ENCODE measurements at regions not wholly inside any gene's neighbourhood (a gene's known extent, or its start where the extent isn't known, plus 50 kb on each side); places are given as distances from the start of the nearest gene placed in this dataset.

DNA sequence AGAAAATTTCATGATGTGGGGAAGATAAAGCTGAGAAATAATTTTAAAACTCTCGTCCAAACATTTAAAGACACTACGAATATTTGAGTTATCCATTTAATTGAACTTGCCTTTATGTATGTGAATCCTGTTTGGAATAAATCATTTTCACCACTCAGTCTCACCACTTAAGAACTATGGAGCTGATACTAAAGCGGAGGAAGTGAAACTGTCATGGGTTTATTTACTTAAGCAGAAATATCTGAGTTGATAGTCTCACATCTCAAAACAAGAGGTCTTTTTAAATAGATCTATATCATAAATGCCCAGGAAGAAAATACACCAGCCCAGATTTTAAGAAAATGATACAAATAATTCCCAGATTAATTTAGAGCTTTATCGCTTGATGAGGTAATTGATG lies 532.4 kb downstream of the ZNF804A start:
- no peaks in the 10 kb centered on the region for H3K27me3 Mint-ChIP-seq
- H3K4me1 Mint-ChIP-seq = no peaks in the 10 kb centered on the region
- no peak for DNase-seq
- peaks cover 0 to 12% of the 10 kb centered on the region in 2 donors for H3K9me3 Mint-ChIP-seq
- no peak overlapping the region for H3K27ac Mint-ChIP-seq
- no peak for ATAC-seq
- H3K4me3 Mint-ChIP-seq = no peak overlapping the region

DNA sequence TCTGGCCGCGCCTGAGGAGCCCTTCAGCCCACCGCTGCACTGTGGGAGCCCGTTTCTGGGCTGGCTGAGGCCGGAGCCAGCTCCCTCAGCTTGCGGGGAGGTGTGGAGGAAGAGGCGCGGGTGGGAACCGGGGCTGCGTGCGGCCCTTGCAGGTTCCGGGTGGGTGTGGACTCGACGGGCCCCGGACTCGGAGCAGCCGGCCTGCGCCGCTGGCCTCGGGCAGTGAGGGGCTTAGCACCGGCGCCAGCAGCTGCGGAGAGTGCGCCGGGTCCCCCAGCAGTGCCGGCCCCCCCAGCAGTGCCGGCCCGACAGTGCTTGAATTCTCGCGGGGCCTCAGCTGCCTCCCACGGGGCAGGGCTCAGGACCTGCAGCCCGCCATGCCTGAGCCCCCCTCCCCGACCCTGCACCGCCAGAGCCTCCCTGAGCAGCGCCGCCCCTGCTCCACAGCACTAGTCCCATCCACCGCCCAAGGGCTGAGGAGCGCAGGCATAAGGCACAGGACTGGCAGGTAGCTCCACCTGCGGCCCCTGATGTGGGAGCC lies 534.2 kb downstream of the ZNF804A start:
- ATAC-seq (peak; percentile 28), DNase-seq (no peak)
- Mint-ChIP-seq H3K9me3 (peaks cover 0 to 9% of the 10 kb centered on the region in 2 donors), H3K4me3 (no peak overlapping the region), H3K27ac (no peak overlapping the region), H3K27me3 (no peaks in the 10 kb centered on the region), H3K4me1 (no peaks in the 10 kb centered on the region)

DNA sequence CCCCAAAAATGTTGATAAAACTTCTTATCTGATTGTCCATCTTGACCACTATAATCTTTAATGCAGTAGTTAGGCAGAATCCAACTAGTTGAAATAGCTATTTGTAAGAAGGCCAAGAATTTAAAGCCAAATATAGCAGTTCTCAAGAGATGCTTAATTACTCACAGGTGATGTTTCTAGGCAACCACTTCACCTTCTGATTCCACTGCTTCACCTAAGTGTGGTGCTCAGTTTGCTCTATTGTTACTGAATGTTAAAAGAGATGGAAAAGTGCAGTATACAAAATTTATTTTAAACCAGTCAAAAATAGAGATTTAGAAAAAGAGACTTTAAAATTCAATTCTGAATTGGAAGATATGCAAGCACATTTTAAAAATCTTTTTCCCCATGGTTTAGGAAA lies 539.4 kb downstream of the ZNF804A start:
- Mint-ChIP-seq H3K4me1 (no peaks in the 10 kb centered on the region), H3K27ac (no peak overlapping the region), H3K9me3 (peaks cover 8 to 9% of the 10 kb centered on the region in 2 donors), H3K4me3 (no peak overlapping the region), H3K27me3 (no peaks in the 10 kb centered on the region)
- ATAC-seq (no peak), DNase-seq (no peak)

DNA sequence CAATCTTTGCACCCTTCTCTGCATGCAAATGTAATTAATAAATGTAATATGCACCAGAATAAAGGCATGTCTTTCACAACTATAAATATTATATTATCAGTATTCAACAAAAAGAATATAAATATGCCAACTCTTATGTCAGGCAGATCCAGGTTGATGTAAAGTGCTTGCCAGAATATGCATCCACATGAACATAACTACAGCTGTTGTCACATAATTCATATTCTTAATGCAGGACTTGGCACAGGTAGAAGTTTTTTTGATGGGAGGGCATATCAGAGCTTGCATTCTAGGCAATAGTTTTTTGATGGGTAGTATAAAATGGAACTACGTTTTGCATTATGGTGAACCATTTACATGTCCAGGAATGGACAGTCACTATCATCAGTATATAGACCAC lies 544.3 kb downstream of the ZNF804A start:
- no peak for ATAC-seq

DNA sequence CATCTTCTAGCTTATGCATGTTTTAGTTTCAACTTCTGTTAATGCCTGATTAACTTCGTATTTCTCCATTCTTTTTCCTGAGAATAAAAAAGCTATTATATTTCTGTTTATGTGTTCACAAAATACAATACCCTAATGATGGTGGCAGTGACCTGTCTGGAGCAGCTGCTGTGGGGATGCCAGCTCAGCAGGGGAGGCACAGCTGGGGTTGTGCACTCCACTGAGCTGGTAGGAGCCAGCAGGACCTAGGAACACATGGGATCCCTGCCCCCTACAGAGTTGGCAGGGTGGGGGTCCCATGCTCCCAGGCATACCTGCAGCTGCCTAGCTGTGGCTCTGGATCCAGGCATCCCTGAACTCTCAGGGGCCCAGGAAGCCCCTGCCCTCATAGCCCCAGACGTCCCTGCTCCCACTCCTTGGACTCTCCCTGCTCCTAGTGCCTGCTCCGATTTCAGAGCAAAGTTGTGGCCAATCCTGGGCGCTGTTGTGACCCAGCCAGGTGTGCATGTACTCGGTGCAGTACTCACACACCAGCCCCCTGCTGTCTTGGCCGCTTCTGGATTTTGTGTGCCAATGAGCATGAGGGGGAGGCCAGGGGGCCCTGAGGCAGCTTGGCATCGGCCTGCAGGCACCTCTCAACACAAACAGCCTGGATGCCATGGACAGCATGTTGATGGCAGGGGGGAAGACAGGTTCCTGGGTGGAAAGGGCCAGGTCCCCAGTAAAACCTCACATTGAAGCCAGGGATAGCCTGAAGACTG lies 546.0 kb downstream of the ZNF804A start:
- no peaks in the 10 kb centered on the region for H3K27me3 Mint-ChIP-seq
- H3K4me1 Mint-ChIP-seq = no peaks in the 10 kb centered on the region
- ATAC-seq (peak; percentile 33), DNase-seq (no peak)
- no peak overlapping the region for H3K4me3 Mint-ChIP-seq
- no peak overlapping the region for H3K27ac Mint-ChIP-seq
- peaks cover 3 to 8% of the 10 kb centered on the region in 2 donors for H3K9me3 Mint-ChIP-seq

More for the DNA sequence above, 544.3 kb downstream of the ZNF804A start:
- Mint-ChIP-seq H3K27me3 (no peaks in the 10 kb centered on the region), H3K4me1 (no peaks in the 10 kb centered on the region), H3K27ac (no peak overlapping the region), H3K4me3 (no peak overlapping the region), H3K9me3 (peaks cover 3 to 8% of the 10 kb centered on the region in 2 donors)
- DNase-seq = no peak

DNA sequence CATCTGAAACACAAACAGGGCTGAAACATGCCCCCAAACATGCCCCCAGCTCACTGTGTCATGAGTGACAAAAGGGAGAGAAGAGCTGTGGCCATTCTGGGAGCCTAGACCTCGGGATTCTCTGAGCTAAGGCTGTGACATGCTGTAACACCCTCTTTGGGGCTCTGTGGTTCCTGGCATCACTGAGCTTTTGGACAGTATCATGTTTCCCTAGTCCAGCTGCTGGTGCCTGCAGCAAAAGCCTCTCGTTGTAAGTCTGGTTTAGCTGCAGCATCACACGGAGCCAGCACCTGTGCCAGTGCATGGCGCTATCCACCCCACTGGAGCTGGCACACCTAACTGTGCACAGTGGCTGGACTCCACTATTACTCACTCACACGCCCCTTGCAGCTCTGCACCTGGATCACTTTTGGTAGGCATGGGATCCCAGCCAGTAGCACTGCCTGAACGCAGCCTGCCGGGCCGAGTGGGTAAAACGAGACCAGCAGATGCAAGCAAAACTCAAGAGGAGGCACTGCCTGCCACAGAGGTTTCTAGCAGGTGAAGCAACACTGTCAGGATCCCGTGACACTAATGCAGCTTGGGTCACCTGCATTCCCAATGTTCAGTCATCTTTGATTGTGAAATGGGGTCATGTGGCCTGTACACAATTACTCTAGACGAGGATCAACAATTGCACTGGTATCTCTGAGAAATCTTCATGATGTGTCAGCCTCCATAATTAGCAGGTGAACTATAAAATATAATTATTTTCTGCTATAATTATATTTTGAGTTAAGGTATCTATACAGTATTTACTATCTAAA lies 547.2 kb downstream of the ZNF804A start:
- DNase-seq = no peak
- Mint-ChIP-seq H3K27ac (no peak overlapping the region), H3K27me3 (no peaks in the 10 kb centered on the region), H3K4me1 (no peaks in the 10 kb centered on the region), H3K4me3 (no peak overlapping the region), H3K9me3 (peaks cover 3 to 5% of the 10 kb centered on the region in 2 donors)
- ATAC-seq = no peak

DNA sequence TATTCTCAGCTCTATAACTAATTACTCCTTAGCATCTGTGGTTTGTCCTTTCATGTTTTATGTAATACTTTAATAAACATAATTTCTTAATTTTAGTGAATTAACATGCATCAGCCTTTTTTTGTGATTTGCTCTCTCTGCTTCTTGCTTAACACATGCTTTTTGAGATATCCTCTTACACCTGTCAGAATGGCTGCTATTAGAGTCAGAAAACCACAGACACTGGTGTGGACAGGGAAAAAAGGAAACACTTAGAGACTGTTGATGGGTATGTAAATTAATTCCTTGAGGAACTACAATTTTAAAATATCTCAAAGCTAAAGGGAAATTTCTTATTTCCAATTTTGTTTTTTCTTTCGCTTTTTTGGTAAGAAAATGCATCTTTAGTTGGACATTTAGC lies 549.0 kb downstream of the ZNF804A start:
- no peak overlapping the region for H3K27ac Mint-ChIP-seq

DNA sequence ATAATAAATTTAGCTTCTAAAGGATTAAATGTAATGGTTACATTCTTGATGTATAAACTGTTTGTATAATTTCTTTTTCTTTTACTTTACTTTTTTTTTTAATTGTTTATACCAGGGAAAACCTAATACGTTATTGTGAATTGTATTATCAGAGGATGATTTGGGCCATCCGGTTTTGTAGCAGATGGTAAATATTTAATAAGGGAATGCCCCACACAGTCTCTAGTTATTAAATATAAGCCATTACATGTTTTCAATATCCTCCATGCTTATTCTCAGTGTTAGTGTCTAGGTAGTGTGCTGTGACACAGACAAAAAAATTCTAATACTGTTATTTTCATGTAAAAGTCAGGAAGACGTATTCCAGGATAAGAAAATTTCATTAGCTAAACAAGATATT lies 553.9 kb downstream of the ZNF804A start:
- Mint-ChIP-seq H3K4me3 (no peak overlapping the region), H3K27ac (no peak overlapping the region), H3K27me3 (no peaks in the 10 kb centered on the region), H3K4me1 (no peaks in the 10 kb centered on the region), H3K9me3 (peaks cover 0 to 7% of the 10 kb centered on the region in 2 donors)
- ATAC-seq (no peak), DNase-seq (no peak)

More for the DNA sequence above, 549.0 kb downstream of the ZNF804A start:
- ATAC-seq = no peak
- H3K4me3 Mint-ChIP-seq = no peak overlapping the region
- H3K27me3 Mint-ChIP-seq = no peaks in the 10 kb centered on the region
- H3K9me3 Mint-ChIP-seq = no peaks in the 10 kb centered on the region
- H3K4me1 Mint-ChIP-seq = no peaks in the 10 kb centered on the region
- DNase-seq = no peak

DNA sequence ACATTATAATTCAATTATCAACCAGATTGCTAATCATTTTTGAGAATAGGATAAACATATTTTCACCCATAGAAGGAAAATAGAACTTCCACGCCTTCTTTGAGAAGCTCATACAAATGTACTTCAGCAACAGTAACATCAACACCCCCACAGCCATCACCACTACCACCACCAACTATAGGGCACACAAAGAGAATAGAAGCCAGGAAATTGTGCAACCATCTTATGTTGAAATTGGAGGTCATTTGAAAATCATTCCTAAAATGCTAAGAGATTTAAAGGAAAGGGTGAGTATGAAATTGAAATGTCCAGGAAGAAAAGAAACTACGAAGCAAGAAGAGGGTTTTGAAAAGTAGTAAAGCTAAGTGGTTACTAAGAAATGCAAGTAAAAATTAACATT lies 563.4 kb downstream of the ZNF804A start:
- DNase-seq = no peak
- Mint-ChIP-seq H3K4me1 (no peaks in the 10 kb centered on the region), H3K27ac (no peak overlapping the region), H3K27me3 (no peaks in the 10 kb centered on the region), H3K9me3 (peaks cover 0 to 4% of the 10 kb centered on the region in 2 donors), H3K4me3 (no peak overlapping the region)
- ATAC-seq = no peak

DNA sequence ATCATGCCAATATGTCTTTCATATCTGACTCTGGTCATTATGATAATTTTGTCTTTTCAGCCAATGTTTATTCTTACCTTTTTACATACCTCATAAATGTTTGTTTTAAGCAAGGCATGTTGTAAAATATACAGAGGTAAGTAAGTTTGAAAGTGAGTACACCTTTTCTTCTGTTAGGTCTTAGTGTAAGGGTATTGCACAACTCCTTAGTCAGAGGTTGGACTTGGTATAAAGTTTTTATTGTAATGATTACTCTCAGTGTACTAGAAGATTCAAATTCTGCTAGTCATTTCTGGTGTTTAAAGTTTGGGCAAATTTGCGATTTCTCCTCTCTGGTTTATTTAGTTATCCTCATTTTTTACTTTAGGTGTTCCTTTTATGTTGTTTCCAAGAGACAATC lies 564.3 kb upstream of the FSIP2 start:
- H3K4me3 Mint-ChIP-seq = no peak overlapping the region
- H3K9me3 Mint-ChIP-seq = no peaks in the 10 kb centered on the region
- H3K27ac Mint-ChIP-seq = no peak overlapping the region
- no peaks in the 10 kb centered on the region for H3K27me3 Mint-ChIP-seq
- DNase-seq (no peak), ATAC-seq (no peak)
- H3K4me1 Mint-ChIP-seq = no peaks in the 10 kb centered on the region

DNA sequence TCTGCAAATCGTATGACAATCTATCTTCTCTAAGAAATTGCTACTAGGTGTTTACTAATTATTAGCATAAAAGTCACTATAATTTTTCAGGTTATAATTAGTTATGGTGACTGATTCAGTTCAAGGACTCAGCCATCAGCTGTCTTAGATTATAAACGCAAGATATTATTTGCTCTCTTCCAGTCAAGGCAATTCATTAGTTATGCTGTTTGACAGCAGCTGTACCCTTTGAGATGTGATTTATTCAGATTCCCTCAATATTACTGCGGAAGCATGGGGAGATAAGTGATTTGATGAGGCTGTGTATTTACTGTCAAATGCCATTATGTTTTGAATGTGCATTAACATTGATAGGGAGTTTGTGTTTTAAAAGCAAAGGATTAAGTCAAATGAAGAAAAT lies 558.9 kb upstream of the FSIP2 start:
- H3K9me3 Mint-ChIP-seq = peaks cover 0 to 3% of the 10 kb centered on the region in 2 donors
- H3K27me3 Mint-ChIP-seq = no peaks in the 10 kb centered on the region
- no peak overlapping the region for H3K27ac Mint-ChIP-seq
- ATAC-seq (no peak), DNase-seq (no peak)
- H3K4me3 Mint-ChIP-seq = no peak overlapping the region
- no peaks in the 10 kb centered on the region for H3K4me1 Mint-ChIP-seq

DNA sequence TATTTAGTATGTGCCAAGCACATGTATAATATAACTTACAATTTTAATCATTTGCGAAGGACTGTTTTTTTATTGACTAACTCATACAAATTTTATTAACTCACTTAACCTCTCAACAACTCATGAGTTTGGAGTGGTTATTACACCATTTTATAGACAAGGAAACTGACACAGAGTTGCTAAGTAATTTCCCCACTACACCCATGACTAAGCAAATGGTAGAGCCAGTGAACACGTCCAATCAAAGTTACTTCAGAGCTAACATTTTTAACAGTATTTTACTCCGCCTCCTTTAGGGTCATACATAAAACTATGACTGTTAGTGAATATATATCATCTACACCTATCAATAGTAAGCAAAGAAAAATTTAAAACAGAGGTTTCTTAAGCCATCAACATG lies 556.7 kb upstream of the FSIP2 start:
- DNase-seq (no peak), ATAC-seq (no peak)
- Mint-ChIP-seq H3K27me3 (no peaks in the 10 kb centered on the region), H3K4me3 (no peak overlapping the region), H3K9me3 (peaks cover 2 to 3% of the 10 kb centered on the region in 2 donors), H3K4me1 (no peaks in the 10 kb centered on the region), H3K27ac (no peak overlapping the region)

DNA sequence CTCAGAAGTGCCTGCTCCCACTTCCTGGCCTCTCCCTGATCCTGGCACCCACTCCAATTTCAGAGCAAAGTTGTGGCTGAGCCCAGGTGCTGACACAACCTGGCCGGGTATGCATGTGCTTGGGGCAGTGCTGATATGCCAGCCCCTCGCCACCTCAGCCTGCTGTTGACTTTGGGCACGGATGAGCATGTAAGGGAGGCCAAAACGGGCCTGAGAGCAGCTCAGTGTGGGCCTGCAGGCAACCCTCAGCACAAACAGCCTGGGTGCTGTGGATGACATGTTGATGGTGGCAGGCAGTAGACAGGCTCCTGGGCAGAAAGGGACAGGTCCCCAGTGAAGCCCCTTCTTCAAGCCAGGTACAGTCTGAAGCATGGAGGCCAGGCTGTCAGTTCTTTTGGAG lies 553.6 kb upstream of the FSIP2 start:
- Mint-ChIP-seq H3K27me3 (no peaks in the 10 kb centered on the region), H3K4me3 (no peak overlapping the region)

DNA sequence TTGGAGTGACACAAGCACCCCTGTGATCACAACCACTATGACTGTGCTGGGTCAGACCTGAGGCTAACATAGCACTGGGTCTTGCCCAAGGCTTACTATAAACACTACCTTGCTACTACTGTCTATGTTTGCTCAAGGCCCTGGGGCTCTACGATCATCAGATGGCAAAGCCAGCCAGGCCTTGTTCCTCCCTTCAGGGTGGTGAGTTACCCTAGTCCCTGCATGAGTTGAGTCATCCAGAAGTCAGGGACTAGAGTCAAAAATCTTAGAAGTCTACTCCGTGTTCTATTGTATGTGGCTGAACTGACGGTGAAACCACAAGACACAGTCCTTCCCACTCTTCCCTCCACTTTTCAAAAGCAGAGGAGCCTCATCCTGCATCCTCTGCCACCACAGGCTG lies 551.2 kb upstream of the FSIP2 start:
- ATAC-seq (peak; percentile 26), DNase-seq (no peak)
- peaks cover 0 to 10% of the 10 kb centered on the region in 2 donors for H3K9me3 Mint-ChIP-seq
- H3K4me1 Mint-ChIP-seq = no peaks in the 10 kb centered on the region
- H3K27ac Mint-ChIP-seq = no peak overlapping the region
- no peaks in the 10 kb centered on the region for H3K27me3 Mint-ChIP-seq
- no peak overlapping the region for H3K4me3 Mint-ChIP-seq

More for the DNA sequence above, 553.6 kb upstream of the FSIP2 start:
- ATAC-seq (no peak), DNase-seq (no peak)
- H3K4me1 Mint-ChIP-seq = no peaks in the 10 kb centered on the region
- peaks cover 3 to 10% of the 10 kb centered on the region in 2 donors for H3K9me3 Mint-ChIP-seq
- H3K27ac Mint-ChIP-seq = no peak overlapping the region

DNA sequence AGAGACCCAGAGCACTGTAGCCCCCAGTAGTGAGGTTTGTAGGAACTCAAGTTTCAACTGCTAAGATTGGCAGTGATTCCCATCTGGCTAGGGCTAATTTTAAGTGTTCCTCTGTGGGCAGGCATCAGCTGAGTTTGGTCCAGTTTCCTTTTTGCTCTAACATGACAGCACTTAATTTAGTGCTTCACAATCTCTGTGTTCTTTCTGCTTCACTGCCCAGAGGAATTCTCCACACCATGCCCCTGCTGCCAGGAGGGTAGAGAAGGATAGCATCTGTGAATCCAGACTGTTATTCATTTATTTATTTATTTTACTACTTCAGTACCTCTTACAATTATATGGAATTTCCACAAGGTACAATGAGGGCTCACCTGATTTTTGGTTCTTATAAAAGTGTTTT lies 549.9 kb upstream of the FSIP2 start:
- no peaks in the 10 kb centered on the region for H3K27me3 Mint-ChIP-seq
- no peak overlapping the region for H3K27ac Mint-ChIP-seq
- H3K4me1 Mint-ChIP-seq = no peaks in the 10 kb centered on the region
- peaks cover 5 to 10% of the 10 kb centered on the region in 2 donors for H3K9me3 Mint-ChIP-seq
- no peak for ATAC-seq
- no peak overlapping the region for H3K4me3 Mint-ChIP-seq
- no peak for DNase-seq

DNA sequence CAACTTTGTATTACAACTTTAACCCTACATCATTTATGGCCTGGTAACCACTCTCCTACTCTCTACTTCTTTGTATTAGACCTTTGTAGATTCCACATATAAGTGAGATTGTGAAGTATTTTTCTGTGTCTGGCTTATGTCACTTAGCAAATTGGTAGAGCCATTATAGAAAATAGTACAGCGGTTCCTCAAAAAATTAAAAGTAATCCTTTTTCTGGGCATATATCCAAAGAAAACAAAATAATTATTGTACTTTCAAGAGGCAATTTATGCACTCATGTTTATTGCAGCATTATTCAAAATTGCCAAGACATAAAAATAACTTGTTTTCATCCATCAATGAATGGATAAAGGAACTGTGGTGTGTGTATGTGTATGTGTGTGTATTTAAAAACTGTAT lies 537.5 kb upstream of the FSIP2 start:
- Mint-ChIP-seq H3K9me3 (no peaks in the 10 kb centered on the region), H3K4me1 (no peaks in the 10 kb centered on the region), H3K27me3 (no peaks in the 10 kb centered on the region), H3K4me3 (no peak overlapping the region), H3K27ac (no peak overlapping the region)
- no peak for DNase-seq
- no peak for ATAC-seq

Measured in stimulated activated naive CD8-positive, alpha-beta T cell treated with anti-CD3 and anti-CD28 coated beads, Interleukin-15, amount 100 ng/mL, for 72 hours (primary cell).